ENCODE measurements at regions not wholly inside any gene's neighbourhood (a gene's known extent, or its start where the extent isn't known, plus 50 kb on each side); places are given as distances from the start of the nearest gene placed in this dataset.

DNA sequence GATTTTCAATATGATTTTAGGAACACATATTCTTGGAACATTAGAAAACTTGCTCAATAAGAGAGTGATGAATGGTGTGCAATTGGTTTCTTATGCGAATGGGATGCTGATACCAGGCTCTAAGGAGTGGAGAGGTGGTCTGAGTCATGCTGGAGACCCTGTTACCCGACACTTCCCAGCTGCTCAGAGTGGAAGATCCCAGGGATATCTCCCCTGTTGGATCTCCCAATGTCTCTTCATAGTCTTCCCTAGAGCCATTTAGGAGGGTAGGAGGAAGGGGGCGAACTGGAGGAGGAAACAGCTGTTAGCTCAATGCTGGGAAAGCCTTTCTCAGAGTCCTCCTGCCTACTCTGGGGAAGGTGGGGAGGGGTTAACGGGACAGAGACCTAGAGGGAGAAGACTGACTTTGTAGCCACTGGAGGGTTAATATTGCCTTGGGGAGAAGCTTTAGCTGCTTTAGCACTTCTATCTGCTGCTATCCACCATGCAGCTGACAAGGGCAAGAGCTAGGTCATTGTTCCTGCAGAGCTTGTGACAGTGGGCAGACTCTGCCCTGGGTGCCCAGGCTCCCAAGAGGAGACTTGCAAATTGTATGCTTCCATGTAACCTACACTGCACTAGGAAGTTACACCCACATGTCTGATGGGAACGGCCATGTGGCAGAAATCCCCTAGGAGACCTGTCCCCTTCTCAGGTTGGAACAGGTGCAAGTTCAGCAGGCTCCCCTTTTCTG lies 301.0 kb downstream of the GADD45G start:
- DNase-seq (ENCODE audit: low read depth): no peak

DNA sequence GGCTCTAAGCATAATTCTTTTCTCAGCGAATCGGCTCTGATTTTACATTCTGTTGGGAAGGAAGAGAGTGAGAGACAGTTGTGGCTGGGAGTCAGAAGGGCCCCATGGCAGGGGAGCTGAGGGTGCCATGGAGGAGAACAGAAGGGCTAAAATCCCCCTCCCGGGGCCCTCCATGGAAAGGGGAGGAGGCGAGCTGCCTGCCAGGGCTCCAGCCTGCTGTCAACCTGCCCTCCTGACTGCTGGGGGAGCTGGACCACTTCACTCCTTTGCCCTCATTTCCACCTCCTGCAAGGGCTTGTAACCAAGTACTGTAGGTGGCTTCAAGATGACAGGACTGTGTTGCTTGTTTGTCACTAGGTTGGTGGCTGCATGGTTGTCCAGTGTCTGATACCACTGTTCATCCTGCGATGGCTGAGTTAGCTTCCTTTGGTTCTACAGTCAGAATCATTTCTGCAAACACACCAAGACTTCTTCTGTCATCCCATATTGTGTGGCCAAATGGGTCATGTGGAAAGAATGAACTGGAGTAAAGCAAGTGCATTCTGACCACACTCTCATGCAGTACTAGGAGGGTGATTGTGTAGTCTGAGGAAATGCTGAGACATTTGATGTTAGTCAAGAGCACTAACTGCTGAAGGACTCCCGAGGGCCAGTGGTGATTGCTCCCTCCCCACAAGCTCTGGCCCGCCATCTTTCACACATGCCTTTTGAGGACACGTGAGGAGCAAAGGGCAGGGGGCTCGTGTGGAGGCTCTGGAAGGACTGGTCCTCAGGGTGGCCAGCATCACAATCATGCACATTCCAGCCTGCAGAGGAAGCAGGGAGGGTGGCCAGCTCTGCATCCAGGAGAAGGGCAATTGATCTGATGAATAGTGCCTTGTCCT lies 307.2 kb downstream of the GADD45G start:
- no peak for DNase-seq (ENCODE audit: low read depth)

GRCh38 chr9:89912605-89912953 lies 307.8 kb downstream of the GADD45G start:
- no peak for DNase-seq (ENCODE audit: low read depth)

DNA sequence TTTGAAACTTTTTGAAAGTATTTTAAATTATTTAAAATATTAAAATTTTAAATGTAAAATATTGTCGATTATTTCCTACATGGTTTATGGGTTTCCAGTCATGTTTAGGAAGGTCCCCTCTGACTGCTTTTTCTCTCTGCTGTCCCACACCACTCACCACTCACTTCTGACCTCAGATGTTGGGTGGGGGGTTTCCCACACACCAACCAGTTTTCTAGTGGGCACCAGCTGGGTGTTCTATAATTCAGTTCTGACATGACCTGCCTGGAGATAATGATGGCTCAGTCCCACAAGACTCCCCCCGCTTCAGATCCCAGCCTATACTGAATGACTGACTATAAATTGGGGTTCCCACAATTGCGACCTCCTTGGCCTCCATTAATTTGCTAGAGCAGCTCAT lies 310.4 kb downstream of the GADD45G start:
- DNase-seq (ENCODE audit: low read depth): no peak

- no peak for DNase-seq (ENCODE audit: low read depth)
Observed at GRCh38 chr9:89916001-89916597, 311.3 kb downstream of the GADD45G start.

DNA sequence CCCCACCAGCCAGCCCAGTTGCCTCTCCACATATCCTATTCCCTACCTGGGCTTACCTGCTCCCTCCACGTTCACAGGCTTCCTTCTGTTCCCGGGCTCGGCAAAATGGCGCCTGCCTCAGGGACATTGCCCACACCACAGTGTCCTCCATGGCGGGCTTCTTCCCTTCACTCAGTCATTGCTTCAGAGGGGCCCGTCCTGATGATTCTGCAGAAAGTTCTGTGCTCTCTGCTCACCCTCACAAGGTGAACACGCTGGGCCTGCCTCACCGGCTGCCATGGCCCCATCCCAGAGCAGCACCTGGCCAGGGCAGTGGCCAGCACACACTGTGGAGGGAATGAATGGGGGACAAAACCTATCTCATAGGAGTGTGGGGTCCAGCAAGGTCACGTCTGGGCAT lies 313.0 kb downstream of the GADD45G start:
- no peak for DNase-seq (ENCODE audit: low read depth)

DNA sequence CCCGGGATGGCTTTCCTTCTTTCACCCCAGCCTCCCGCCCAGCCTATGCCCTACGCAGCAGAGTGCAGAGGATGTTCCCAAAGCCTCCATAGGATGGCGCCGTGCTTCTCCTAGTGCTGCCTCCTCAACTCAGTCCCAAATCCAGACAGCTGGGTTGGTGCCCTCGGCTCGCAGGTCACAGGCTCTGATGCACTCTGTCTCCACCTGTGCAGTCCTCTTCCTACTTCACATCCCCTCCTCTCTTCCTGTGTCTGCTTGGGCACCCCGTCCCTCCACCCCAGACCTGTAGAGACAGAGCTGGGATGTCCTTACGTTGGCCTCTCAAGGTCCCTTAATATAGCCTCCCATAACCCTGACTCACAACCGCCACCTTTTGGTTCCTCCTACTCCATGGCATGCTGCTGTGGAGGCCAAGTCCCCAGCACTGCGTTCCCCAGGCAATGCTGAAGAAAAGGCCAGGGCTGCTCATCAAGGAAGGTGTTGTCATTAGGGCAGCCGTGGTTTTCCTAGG lies 314.4 kb downstream of the GADD45G start:
- DNase-seq (ENCODE audit: low read depth): peak; percentile 2

DNA sequence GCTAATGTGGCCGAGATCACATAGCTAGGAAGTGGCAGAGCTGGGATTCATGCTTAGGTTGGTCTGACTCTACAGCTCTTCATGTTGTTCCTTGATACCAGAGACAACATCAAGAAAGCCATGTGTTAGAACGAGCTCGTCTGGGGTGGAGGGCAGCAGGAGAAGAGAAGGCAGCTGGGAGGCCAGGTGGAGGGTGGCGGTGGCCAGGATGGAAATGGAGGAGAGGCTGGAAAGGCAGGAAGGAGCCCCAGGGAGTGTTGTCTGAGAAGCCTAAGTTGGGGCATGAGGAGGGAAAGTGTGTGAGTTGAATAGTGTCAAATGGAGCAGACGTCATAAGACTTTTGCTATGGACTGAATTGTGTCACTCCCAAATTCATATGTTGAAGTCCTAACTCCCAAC lies 315.3 kb downstream of the GADD45G start:
- DNase-seq (ENCODE audit: low read depth): no peak

- no peak for DNase-seq (ENCODE audit: low read depth)
Observed at GRCh38 chr9:89920951-89921350, 316.1 kb downstream of the GADD45G start.

DNA sequence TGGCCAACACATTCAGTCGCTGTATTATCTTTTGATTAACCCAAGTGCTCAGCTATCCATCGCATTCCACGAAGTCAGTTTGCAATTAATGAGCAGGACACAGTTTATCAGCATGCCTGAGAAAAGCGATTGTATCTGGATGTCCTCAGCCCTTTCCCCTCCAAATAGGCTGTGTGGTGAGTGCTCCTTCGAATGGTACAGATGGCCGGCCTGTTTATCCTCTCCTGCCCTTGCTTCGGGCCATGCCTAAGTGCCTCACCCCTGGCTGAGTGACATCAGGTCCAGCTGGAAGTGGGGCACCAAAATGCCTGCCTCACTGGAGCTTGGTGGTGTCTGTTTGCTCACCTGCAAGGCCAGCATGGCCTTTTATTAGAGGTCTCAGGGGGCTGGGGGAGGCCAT lies 317.3 kb downstream of the GADD45G start:
- no peak for DNase-seq (ENCODE audit: low read depth)

GRCh38 chr9:89923174-89923573 lies 318.4 kb downstream of the GADD45G start:
- DNase-seq (ENCODE audit: low read depth): no peak

GRCh38 chr9:89923961-89924504 lies 319.2 kb downstream of the GADD45G start:
- peak; percentile 5 for DNase-seq (ENCODE audit: low read depth)

GRCh38 chr9:89924611-89925010 lies 319.8 kb downstream of the GADD45G start:
- no peak for DNase-seq (ENCODE audit: low read depth)

- DNase-seq (ENCODE audit: low read depth): no peak
Observed at GRCh38 chr9:89926167-89926566, 321.4 kb downstream of the GADD45G start.

GRCh38 chr9:89926691-89927220 lies 321.9 kb downstream of the GADD45G start:
- DNase-seq (ENCODE audit: low read depth): no peak

GRCh38 chr9:89928106-89928505 lies 323.3 kb downstream of the GADD45G start:
- DNase-seq (ENCODE audit: low read depth): no peak

GRCh38 chr9:89928521-89929275 lies 323.9 kb downstream of the GADD45G start:
- no peak for DNase-seq (ENCODE audit: low read depth)

DNA sequence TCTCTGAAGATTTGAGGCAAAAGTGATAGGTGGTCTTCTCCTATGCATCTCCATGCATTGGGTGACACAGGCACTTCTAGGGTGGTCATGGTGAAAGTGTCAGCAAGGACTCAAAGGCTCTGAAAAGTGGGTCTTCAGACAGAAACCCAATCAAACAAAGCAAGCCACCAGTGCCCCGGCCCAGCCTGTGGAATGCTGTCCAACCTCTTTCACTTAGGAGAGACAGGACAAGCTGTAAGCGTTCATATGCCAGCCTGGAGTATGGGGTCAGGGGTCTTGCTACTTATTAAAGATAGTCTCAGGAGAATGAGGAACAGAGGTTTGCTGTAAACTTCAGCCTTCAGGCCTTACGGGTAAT lies 324.5 kb downstream of the GADD45G start:
- DNase-seq (ENCODE audit: low read depth): no peak

DNA sequence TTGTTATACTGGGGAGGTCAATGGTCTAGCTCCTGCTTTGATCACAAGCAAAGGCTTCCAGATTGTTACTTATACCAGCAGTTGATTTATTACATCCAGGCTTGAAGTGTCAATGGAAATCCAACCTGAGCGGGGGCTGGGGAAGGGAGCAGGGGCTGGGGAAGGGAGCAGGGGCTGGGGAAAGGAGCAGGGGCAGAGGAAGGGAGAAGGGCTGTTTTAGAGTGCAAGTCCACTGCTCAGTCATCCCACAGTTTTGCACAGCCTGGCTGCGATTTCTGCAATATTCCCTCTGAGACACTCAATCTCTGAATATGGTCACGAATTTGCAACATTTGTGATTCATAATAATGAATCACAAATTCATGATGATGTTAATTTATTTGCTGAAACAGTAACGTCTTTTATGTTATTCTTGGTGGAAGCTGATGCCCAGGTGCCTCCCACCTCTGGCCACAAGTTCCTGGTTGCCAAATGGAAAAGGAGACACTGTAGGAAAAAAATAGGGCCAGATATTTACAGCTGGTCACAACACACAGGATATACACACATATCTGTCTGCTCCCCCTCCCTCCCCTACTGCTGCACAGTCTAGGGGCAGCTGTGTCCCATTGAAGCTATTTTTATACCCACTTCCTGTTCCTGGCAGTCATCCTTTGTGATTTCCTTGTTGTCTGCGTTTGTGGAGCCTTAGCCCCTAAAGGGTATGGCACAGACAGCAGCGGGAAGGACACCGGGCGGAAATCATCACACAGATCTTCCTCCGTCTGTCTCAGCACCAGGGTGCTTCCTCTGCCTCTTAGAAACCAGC lies 325.1 kb downstream of the GADD45G start:
- DNase-seq (ENCODE audit: low read depth): no peak

- DNase-seq (ENCODE audit: low read depth): no peak
Observed at GRCh38 chr9:89933578-89933977, 328.8 kb downstream of the GADD45G start.

DNA sequence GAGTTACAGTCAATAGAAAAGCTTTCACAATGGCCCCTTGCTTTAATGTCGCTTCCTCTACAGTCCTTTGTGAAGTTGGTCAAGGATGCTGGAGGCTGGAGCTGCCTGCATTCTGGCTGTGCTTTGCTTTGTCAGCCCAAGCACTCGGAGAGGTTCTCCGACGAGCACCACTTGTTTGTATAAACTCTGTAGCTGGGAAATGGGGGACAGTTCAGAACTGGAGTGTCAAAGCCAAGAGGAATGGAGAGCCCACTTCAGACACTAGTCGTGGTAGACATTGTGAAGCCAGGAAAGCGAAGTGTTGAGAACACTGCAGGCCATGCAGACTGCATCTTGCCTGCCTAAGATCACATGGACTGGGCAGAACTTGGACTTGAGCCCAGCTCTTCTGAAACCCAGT lies 330.3 kb downstream of the GADD45G start:
- no peak for DNase-seq (ENCODE audit: low read depth)
